IMR-90 (cell line): ENCODE measurements at regions not wholly inside any gene's neighbourhood (a gene's known extent, or its start where the extent isn't known, plus 50 kb on each side); places are given as distances from the start of the nearest gene placed in this dataset.

ENCODE experiments used
- ATAC-seq: fragments of 200-7000 bp; cut with Tn5 transposase; 2 replicates; pipeline ENCODE4 v1.9.1; 2020; ENCODE audit warnings: low read depth, mild to moderate bottlenecking, moderate library complexity
- BruUV-seq: library from RNA; stranded (reverse); fragments of 400-500 nt; replicated peaks from 2 replicates; lab custom pipeline; 2021; lab: Mats Ljungman, UMichigan
- CTCF ChIA-PET: fragments of 300-600 bp; formaldehyde crosslinking; extraction: SDS; loops from one replicate; lab custom pipeline; 2021; ENCODE audit warnings: antibody characterized with exemption; lab: Yijun Ruan, JAX
- POLR2A ChIA-PET: fragments of 300-600 bp; sonication (Branson Sonifier 250); formaldehyde crosslinking; loops from one replicate; lab custom pipeline; 2022; ENCODE audit warnings: antibody characterized with exemption; ENCODE audit not compliant: unreplicated experiment; lab: Charles Lee
- DNase-seq: peaks from one replicate; pipeline ENCODE4 v3.0.0; 2013
- H2AFZ ChIP-seq: replicated peaks from 2 replicates; pipeline ENCODE3; 2013; ENCODE audit warnings: low read length, mild to moderate bottlenecking; ENCODE audit not compliant: poor library complexity
- H2AK5ac ChIP-seq: 2 replicates; pipeline ENCODE4 v1.6.1; 2013; ENCODE audit warnings: low read depth, low read length, inconsistent platforms
- H2AK9ac ChIP-seq: replicated peaks from 2 replicates; pipeline ENCODE3; 2013; ENCODE audit warnings: mild to moderate bottlenecking, low read depth, low read length, moderate library complexity; ENCODE audit not compliant: poor library complexity
- H2BK120ac ChIP-seq: 2 replicates; pipeline ENCODE4 v1.6.1; 2013; ENCODE audit warnings: low read depth, low read length, inconsistent platforms
- H2BK15ac ChIP-seq: 3 replicates; pipeline ENCODE4 v1.6.1; 2013; ENCODE audit warnings: low read depth, low read length, inconsistent platforms
- H2BK20ac ChIP-seq: 2 replicates; pipeline ENCODE4 v1.6.1; 2013; ENCODE audit warnings: low read depth, mild to moderate bottlenecking, inconsistent platforms, low read length, moderate library complexity
- H2BK5ac ChIP-seq: 2 replicates; pipeline ENCODE4 v1.6.1; 2013; ENCODE audit warnings: mild to moderate bottlenecking, low read depth, low read length, inconsistent platforms; ENCODE audit not compliant: poor library complexity, severe bottlenecking
- H3K14ac ChIP-seq: replicated peaks from 2 replicates; pipeline ENCODE4 v1.6.1; 2013; ENCODE audit warnings: low read depth, low read length, inconsistent platforms
- H3K18ac ChIP-seq: 2 replicates; pipeline ENCODE4 v1.6.1; 2013; ENCODE audit warnings: low read depth, low read length, control low read depth
- H3K23ac ChIP-seq: 2 replicates; pipeline ENCODE4 v1.6.1; 2013; ENCODE audit warnings: low read depth, low read length, inconsistent platforms
- H3K27ac ChIP-seq: 2 replicates; pipeline ENCODE4 v1.5.1; 2013; ENCODE audit warnings: mild to moderate bottlenecking, control low read depth, low read length; ENCODE audit not compliant: insufficient read depth
- H3K27me3 ChIP-seq: 2 replicates; pipeline ENCODE4 v1.6.1; 2013; ENCODE audit warnings: low read length; ENCODE audit not compliant: control insufficient read depth, insufficient read depth
- H3K36me3 ChIP-seq: 2 replicates; pipeline ENCODE4 v1.6.1; 2013; ENCODE audit warnings: low read length, mixed read lengths; ENCODE audit not compliant: control insufficient read depth, insufficient read depth
- H3K4ac ChIP-seq: 2 replicates; pipeline ENCODE4 v1.6.1; 2013; ENCODE audit warnings: low read depth, low read length, inconsistent platforms
- H3K4me1 ChIP-seq: 2 replicates; pipeline ENCODE4 v1.6.1; 2013; ENCODE audit warnings: low read length, mixed read lengths; ENCODE audit not compliant: control insufficient read depth, insufficient read depth
- H3K4me2 ChIP-seq: 2 replicates; pipeline ENCODE4 v1.6.1; 2013; ENCODE audit warnings: low read depth, mild to moderate bottlenecking, control low read depth, low read length, moderate library complexity
- H3K4me3 ChIP-seq: 2 replicates; pipeline ENCODE4 v1.5.1; 2013; ENCODE audit warnings: low read depth, mild to moderate bottlenecking, control low read depth, low read length, moderate library complexity; ENCODE audit not compliant: insufficient read depth
- H3K56ac ChIP-seq: 2 replicates; pipeline ENCODE4 v1.6.1; 2013; ENCODE audit warnings: low read length, inconsistent platforms; ENCODE audit not compliant: insufficient read depth; ENCODE audit errors: extremely low read depth
- H3K79me1 ChIP-seq, 2 experiments: 2 replicates each; pipeline ENCODE4 v1.6.1; 2013; ENCODE audit warnings: low read length in 2 of 2, inconsistent platforms in 1 of 2, low read depth in 1 of 2
- H3K9ac ChIP-seq: 2 replicates; pipeline ENCODE4 v1.6.1; 2013; ENCODE audit warnings: low read depth, low read length, control low read depth
- H3K9me1 ChIP-seq: 2 replicates; pipeline ENCODE4 v1.6.1; 2013; ENCODE audit warnings: low read length, inconsistent platforms; ENCODE audit not compliant: insufficient read depth
- H3K9me3 ChIP-seq: 2 replicates; pipeline ENCODE4 v1.6.1; 2013; ENCODE audit warnings: low read length; ENCODE audit not compliant: control insufficient read depth, insufficient read depth
- H4K20me1 ChIP-seq: 2 replicates; pipeline ENCODE4 v1.6.1; 2013; ENCODE audit warnings: low read length, inconsistent platforms; ENCODE audit not compliant: insufficient read depth
- H4K5ac ChIP-seq: 2 replicates; pipeline ENCODE4 v1.6.1; 2013; ENCODE audit warnings: mild to moderate bottlenecking, low read depth, low read length, control low read depth
- H4K8ac ChIP-seq, 2 experiments: 2 replicates each; pipeline ENCODE4 v1.6.1; 2013; ENCODE audit warnings: low read depth in 2 of 2, low read length in 2 of 2, control low read depth in 1 of 2, inconsistent platforms in 1 of 2
- H4K91ac ChIP-seq: 2 replicates; pipeline ENCODE4 v1.6.1; 2013; ENCODE audit warnings: low read depth, low read length, inconsistent platforms; ENCODE audit not compliant: insufficient read depth
- BHLHE40 ChIP-seq: fragments of 150-350 bp; IDR thresholded peaks from 2 replicates; pipeline ENCODE4 v1.6.1; 2016; ENCODE audit warnings: mild to moderate bottlenecking, low read depth, low read length
- WGBS, 2 experiments: methylation state at CpG; one replicate each; pipeline versions ENCODE4 v1.1.5 to v1.1.7; 2013; ENCODE audit warnings: missing lambda C conversion rate in 2 of 2; ENCODE audit not compliant: insufficient read length in 1 of 2; ENCODE audit errors: extremely low coverage in 2 of 2; 5-methylcytosine and 5-hydroxymethylcytosine counted together
- dilution Hi-C: fragments of 300-500 bp; cut with HindIII; formaldehyde crosslinking; loops from one replicate; pipeline ENCODE4 v1.14.3; 2018; ENCODE audit warnings: low sequenced_read_pairs; ENCODE audit not compliant: unreplicated experiment
- in situ Hi-C: fragments of 300-500 bp; cut with MboI; formaldehyde crosslinking; loops from 3 replicates; pipeline ENCODE4 v1.14.3; 2019; ENCODE audit warnings: low sequenced_read_pairs, inconsistent platforms, mixed read lengths
- intact Hi-C: fragments of 100-400 bp; cut with micrococcal nuclease; formaldehyde crosslinking; loops from 2 replicates; pipeline ENCODE4 v1.10.0; 2022
- TF ChIP-seq, protein P1 (sequence below): fragments of 150-350 bp; IDR thresholded peaks from 2 replicates; pipeline ENCODE4 v1.6.1; 2016; ENCODE audit warnings: low read depth, mild to moderate bottlenecking, low read length, moderate library complexity, borderline replicate concordance

- Histone ChIP-seq H3K14ac (no peak overlapping the region), H3K27ac (no peak overlapping the region), H3K4me1 (no peaks in the 10 kb centered on the region), H2AK5ac (no peak overlapping the region), H3K4me2 (no peak overlapping the region), H3K9ac (no peak overlapping the region), H3K18ac (no peak overlapping the region), H3K23ac (no peak overlapping the region), H2BK20ac (no peak overlapping the region), H3K4ac (no peak overlapping the region), H4K5ac (no peak overlapping the region), H3K79me1 (no peaks in the 10 kb centered on the region), H3K9me3 (peaks cover 11% of the 10 kb centered on the region; the same call in 1 of the 2 replicates), H2BK15ac (no peak overlapping the region), H3K36me3 (no peaks in the 10 kb centered on the region), H4K20me1 (no peaks in the 10 kb centered on the region), H2BK5ac (no peak overlapping the region), H2BK120ac (no peak overlapping the region), H4K8ac (no peak overlapping the region), H3K56ac (no peak overlapping the region), H2AFZ (no peak overlapping the region), H3K9me1 (no peaks in the 10 kb centered on the region), H2AK9ac (no peak overlapping the region), H3K27me3 (no peaks in the 10 kb centered on the region), H3K4me3 (no peak overlapping the region), H4K91ac (no peak overlapping the region)
- ChIA-PET POLR2A (no interaction called here), CTCF (no interaction called here)
- WGBS, 2 experiments, result 33% methylated on average over 6 of the region's 15 CpGs; no CpG with 5 or more reads in 1 of the 2 experiments
- DNase-seq, result no peak
- intact Hi-C loops (no loop called here), in situ Hi-C loops (no loop called here), dilution Hi-C loops (no loop called here)
- no TSS peak for BruUV-seq
- TF ChIP-seq, protein P1, sequence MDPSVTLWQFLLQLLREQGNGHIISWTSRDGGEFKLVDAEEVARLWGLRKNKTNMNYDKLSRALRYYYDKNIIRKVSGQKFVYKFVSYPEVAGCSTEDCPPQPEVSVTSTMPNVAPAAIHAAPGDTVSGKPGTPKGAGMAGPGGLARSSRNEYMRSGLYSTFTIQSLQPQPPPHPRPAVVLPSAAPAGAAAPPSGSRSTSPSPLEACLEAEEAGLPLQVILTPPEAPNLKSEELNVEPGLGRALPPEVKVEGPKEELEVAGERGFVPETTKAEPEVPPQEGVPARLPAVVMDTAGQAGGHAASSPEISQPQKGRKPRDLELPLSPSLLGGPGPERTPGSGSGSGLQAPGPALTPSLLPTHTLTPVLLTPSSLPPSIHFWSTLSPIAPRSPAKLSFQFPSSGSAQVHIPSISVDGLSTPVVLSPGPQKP, result no peak
- TF ChIP-seq BHLHE40, result no peak
- no peak for ATAC-seq
Measured at GRCh38 chr5:5605170-5605764, 182.8 kb downstream of the ICE1 start.
